ENCODE measurements at regions not wholly inside any gene's neighbourhood (a gene's known extent, or its start where the extent isn't known, plus 50 kb on each side); places are given as distances from the start of the nearest gene placed in this dataset.

- H3K4me3 ChIP-seq (ENCODE audit: low read length) = no peak overlapping the region
- no peak for TF ChIP-seq CTCF (IDR thresholded peaks at IDR 0.05; ENCODE audit: insufficient read depth, low read depth, low read length, missing control alignments)
Measured at GRCh38 chr2:38228753-38229152, 148.3 kb downstream of the ATL2 start.

DNA sequence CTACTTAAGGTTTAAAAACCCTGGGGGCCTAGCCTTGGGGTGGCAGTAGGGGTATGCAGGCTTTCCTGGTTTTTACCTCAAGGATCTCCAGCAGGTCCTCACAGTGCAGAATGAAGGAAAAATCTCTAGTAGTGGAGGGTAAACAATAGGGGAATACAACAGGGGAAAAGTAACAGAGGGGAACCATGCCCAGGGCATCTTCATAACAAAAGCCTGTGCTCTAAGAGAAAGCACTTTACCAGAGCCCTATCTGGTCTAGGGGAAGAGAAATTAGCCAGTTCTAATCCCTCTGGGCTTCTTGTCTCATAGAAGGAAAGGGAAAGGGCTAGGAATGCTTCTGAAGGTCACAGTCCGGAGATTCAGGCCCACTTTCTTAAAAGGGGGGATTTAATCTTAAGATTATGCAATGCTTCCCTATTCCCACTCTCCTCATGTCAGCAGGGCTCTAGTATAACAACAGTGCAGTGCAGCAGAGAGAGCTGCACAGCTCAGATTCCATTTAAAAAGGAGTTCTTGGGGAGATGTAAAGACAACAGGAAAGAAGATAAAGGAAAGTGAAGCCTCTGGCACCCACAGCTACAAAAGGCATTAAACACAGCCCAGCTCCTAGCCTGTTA lies 149.0 kb upstream of the CYP1B1 start:
- H3K4me3 ChIP-seq (ENCODE audit: low read length) = no peak overlapping the region
- TF ChIP-seq CTCF (IDR thresholded peaks at IDR 0.05; ENCODE audit: insufficient read depth, low read depth, low read length, missing control alignments) = no peak
- DNase-seq (ENCODE audit: low read depth) = no peak

More at GRCh38 chr2:38228753-38229152, 148.3 kb downstream of the ATL2 start:
- DNase-seq (ENCODE audit: low read depth) = no peak

- no peak for TF ChIP-seq CTCF (IDR thresholded peaks at IDR 0.05; ENCODE audit: insufficient read depth, low read depth, low read length, missing control alignments)
- no peak for DNase-seq (ENCODE audit: low read depth)
- H3K4me3 ChIP-seq (ENCODE audit: low read length) = no peak overlapping the region
Measured at GRCh38 chr2:38224181-38224580, 148.2 kb upstream of the CYP1B1 start.

DNA sequence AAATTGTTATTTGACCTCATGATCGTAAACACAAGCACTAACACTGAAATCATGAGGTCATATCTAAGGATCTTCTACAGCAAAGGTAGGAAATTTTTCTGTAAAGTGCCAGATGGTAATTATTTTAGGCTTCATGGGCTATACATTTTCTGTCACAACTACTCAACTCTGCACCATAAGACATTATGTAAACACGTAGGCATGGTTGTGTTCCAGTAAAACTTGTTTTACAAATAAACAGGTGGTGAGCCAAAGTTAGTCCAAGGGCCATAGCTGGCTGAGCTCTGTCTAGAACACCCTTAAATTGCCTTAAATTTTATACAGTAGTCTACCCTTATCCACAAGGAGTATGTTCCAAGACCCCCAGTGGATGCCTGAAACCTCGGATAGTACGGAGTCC lies 147.3 kb upstream of the CYP1B1 start:
- DNase-seq (ENCODE audit: low read depth) = peak; percentile 45
- H3K4me3 ChIP-seq (ENCODE audit: low read length) = no peak overlapping the region
- no peak for TF ChIP-seq CTCF (IDR thresholded peaks at IDR 0.05; ENCODE audit: insufficient read depth, low read depth, low read length, missing control alignments)

DNA sequence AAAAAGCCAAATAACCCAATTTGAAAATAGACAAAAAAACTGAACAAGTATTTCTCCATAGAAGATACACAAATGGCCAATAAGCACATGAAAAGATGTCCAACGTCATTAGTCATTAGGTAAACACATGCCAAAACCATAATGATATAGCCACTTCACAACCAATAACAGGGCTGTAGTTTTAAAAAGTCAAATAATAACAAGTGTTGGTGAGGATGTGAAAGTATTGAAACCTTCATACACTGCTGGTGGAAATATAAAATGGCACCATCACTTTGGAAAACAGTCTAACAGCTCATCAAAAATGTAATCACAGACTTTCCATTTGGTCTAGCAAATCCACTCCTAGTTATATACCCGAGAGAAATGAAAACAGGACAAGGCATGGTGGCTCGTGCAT lies 144.2 kb upstream of the CYP1B1 start:
- no peak for DNase-seq (ENCODE audit: low read depth)
- TF ChIP-seq CTCF (IDR thresholded peaks at IDR 0.05; ENCODE audit: insufficient read depth, low read depth, low read length, missing control alignments) = no peak

DNA sequence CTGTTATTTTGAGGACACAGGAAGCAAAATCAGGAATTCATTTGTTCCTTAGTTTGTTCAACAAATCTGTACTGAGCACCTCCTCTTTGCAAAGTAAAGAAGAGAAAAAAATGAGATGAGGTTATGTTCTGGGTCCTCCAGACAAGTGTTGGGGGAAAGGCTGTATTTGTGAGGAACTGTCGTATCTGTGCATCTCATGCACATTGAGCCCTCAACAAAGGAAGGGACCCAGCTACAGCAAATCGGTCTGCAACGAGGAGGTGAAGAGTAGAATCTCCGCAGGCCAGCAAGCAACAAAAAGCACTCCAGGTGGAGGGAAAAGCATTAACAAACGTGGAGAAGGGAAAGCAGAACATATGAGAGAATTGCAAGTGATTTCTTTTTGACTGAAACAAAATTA lies 143.0 kb upstream of the CYP1B1 start:
- no peak for DNase-seq (ENCODE audit: low read depth)
- no peak for TF ChIP-seq CTCF (IDR thresholded peaks at IDR 0.05; ENCODE audit: insufficient read depth, low read depth, low read length, missing control alignments)
- H3K4me3 ChIP-seq (ENCODE audit: low read length) = no peak overlapping the region

More for the DNA sequence above, 144.2 kb upstream of the CYP1B1 start:
- H3K4me3 ChIP-seq (ENCODE audit: low read length) = no peak overlapping the region

DNA sequence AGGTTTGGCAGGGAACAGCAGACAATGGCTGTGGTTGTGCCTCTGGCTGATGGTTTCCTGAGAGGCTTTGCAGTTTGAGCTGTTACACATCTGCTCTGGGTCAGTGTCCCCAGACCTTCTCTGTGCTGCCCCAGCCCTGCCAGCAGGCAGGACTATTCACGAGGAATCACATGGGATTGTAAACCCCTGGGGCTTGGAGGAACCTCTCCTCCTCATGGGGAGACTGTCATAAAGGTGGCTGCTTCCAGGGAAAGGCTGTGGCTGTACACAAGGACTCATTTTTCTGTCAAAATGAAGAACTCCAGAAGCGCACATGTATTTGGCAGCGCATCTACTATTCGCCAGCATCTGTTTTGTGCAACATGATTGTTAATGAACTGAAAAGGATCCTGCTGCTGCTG lies 142.6 kb upstream of the CYP1B1 start:
- no peak for DNase-seq (ENCODE audit: low read depth)
- no peak for TF ChIP-seq CTCF (IDR thresholded peaks at IDR 0.05; ENCODE audit: insufficient read depth, low read depth, low read length, missing control alignments)
- no peak overlapping the region for H3K4me3 ChIP-seq (ENCODE audit: low read length)

Data from epithelial cell of esophagus (primary cell).